H1 (cell line): ENCODE measurements at regions not wholly inside any gene's neighbourhood (a gene's known extent, or its start where the extent isn't known, plus 50 kb on each side); places are given as distances from the start of the nearest gene placed in this dataset.

ENCODE experiments used
- BCL11A ChIP-seq, 2 experiments: IDR thresholded peaks; one replicate each; pipeline ENCODE4 v1.6.1; 2011; ENCODE audit warnings: low read depth in 2 of 2, low read length in 2 of 2, mild to moderate bottlenecking in 2 of 2
- BRCA1 ChIP-seq: IDR thresholded peaks from 2 replicates; pipeline ENCODE4 v1.6.1; 2012; ENCODE audit warnings: low read depth, low read length, improper control_type of control experiment
- CHD7 ChIP-seq: fragments of 300-600 bp; sonication (generic); IDR thresholded peaks from 2 replicates; pipeline ENCODE4 v1.7.1; 2012; ENCODE audit warnings: low read length, moderate library complexity, mild to moderate bottlenecking, inconsistent platforms; ENCODE audit not compliant: insufficient replicate concordance
- GABPA ChIP-seq: IDR thresholded peaks from 2 replicates; pipeline ENCODE4 v1.6.1; 2011; ENCODE audit warnings: mild to moderate bottlenecking, low read length, moderate library complexity, borderline replicate concordance; ENCODE audit not compliant: insufficient read depth
- POLR2A ChIP-seq, 2 experiments: IDR thresholded peaks; 1 replicate in 1 of 2; 2 replicates in 1 of 2; pipeline ENCODE4 v1.6.1; 2011; ENCODE audit warnings: low read depth in 2 of 2, low read length in 2 of 2, mild to moderate bottlenecking in 2 of 2; ENCODE audit errors: control extremely low read depth in 1 of 2
- RAD21 ChIP-seq, 2 experiments: IDR thresholded peaks in 1 of 2; conservative IDR thresholded peaks in 1 of 2; 2 replicates each; pipeline ENCODE4 v1.6.1; 2011; ENCODE audit warnings: low read depth in 2 of 2, low read length in 2 of 2, improper control_type of control experiment in 1 of 2, inconsistent platforms in 1 of 2, mild to moderate bottlenecking in 1 of 2, moderate library complexity in 1 of 2
- RFX5 ChIP-seq: IDR thresholded peaks from 2 replicates; pipeline ENCODE4 v1.6.1; 2011; ENCODE audit warnings: low read depth, low read length, improper control_type of control experiment, borderline replicate concordance
- RNF2 ChIP-seq: fragments of 200-900, 300-1000 bp; sonication (generic); IDR thresholded peaks from 2 replicates; pipeline ENCODE4 v1.7.1; 2016; ENCODE audit warnings: borderline replicate concordance, low read depth, mild to moderate bottlenecking, antibody characterized with exemption, low read length; ENCODE audit not compliant: poor library complexity, severe bottlenecking; ENCODE audit errors: missing control alignments
- SRF ChIP-seq: IDR thresholded peaks from 2 replicates; pipeline ENCODE4 v1.6.1; 2011; ENCODE audit warnings: mild to moderate bottlenecking, low read depth, low read length, moderate library complexity
- TCF12 ChIP-seq: IDR thresholded peaks from 2 replicates; pipeline ENCODE4 v1.6.1; 2011; ENCODE audit warnings: low read depth, mild to moderate bottlenecking, low read length

GRCh38 chr12:59046763-59047534 is 126.6 kb upstream of the LRIG3 start (continued):
- TF ChIP-seq CHD7 (no peak), SRF (no peak), RNF2 (no peak), GABPA (no peak), BCL11A (IDR thresholded peaks at IDR 0.05; ENCODE audit: low read depth in 2 of 2, low read length in 2 of 2) (no peak), RFX5 (no peak), RAD21 (IDR thresholded peaks at IDR 0.05 in 1 of 2, conservative IDR thresholded peaks at IDR 0.05 in 1 of 2; ENCODE audit: low read depth in 2 of 2, low read length in 2 of 2) (no peak), POLR2A (IDR thresholded peaks at IDR 0.05; ENCODE audit: control extremely low read depth in 1 of 2, low read depth in 2 of 2, low read length in 2 of 2) (no peak), BRCA1 (no peak), TCF12 (no peak)
